ENCODE measurements at regions not wholly inside any gene's neighbourhood (a gene's known extent, or its start where the extent isn't known, plus 50 kb on each side); places are given as distances from the start of the nearest gene placed in this dataset.

DNA sequence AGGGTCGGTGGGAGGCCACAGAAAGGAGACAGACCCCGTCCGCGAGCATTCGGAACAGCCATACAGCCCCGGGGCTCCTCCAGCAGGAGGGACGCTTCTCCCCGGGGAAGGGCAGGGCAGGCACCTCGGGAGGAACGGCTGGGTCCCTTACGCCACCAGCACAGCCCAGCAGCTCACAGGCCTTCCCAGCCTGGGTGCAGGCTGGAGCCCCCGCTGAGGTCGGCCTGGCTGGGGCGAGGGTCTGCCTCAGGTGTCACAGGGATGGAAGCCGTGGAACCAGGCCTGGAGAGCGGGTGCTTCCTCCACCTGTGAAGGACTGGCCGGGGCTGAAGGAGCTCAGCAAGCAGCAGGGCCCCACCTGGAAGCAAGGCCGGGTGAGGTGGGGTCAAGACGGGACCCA, 732.3 kb downstream of the BRD1 start:
- TF ChIP-seq EZH2phosphoT487 (IDR thresholded peaks at IDR 0.05; ENCODE audit: unreplicated experiment), result no peak
- TF ChIP-seq, protein P1, sequence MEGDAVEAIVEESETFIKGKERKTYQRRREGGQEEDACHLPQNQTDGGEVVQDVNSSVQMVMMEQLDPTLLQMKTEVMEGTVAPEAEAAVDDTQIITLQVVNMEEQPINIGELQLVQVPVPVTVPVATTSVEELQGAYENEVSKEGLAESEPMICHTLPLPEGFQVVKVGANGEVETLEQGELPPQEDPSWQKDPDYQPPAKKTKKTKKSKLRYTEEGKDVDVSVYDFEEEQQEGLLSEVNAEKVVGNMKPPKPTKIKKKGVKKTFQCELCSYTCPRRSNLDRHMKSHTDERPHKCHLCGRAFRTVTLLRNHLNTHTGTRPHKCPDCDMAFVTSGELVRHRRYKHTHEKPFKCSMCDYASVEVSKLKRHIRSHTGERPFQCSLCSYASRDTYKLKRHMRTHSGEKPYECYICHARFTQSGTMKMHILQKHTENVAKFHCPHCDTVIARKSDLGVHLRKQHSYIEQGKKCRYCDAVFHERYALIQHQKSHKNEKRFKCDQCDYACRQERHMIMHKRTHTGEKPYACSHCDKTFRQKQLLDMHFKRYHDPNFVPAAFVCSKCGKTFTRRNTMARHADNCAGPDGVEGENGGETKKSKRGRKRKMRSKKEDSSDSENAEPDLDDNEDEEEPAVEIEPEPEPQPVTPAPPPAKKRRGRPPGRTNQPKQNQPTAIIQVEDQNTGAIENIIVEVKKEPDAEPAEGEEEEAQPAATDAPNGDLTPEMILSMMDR (conservative IDR thresholded peaks at IDR 0.05; ENCODE audit: low read depth in 2 of 2), result no peak
- TF ChIP-seq, protein P2, sequence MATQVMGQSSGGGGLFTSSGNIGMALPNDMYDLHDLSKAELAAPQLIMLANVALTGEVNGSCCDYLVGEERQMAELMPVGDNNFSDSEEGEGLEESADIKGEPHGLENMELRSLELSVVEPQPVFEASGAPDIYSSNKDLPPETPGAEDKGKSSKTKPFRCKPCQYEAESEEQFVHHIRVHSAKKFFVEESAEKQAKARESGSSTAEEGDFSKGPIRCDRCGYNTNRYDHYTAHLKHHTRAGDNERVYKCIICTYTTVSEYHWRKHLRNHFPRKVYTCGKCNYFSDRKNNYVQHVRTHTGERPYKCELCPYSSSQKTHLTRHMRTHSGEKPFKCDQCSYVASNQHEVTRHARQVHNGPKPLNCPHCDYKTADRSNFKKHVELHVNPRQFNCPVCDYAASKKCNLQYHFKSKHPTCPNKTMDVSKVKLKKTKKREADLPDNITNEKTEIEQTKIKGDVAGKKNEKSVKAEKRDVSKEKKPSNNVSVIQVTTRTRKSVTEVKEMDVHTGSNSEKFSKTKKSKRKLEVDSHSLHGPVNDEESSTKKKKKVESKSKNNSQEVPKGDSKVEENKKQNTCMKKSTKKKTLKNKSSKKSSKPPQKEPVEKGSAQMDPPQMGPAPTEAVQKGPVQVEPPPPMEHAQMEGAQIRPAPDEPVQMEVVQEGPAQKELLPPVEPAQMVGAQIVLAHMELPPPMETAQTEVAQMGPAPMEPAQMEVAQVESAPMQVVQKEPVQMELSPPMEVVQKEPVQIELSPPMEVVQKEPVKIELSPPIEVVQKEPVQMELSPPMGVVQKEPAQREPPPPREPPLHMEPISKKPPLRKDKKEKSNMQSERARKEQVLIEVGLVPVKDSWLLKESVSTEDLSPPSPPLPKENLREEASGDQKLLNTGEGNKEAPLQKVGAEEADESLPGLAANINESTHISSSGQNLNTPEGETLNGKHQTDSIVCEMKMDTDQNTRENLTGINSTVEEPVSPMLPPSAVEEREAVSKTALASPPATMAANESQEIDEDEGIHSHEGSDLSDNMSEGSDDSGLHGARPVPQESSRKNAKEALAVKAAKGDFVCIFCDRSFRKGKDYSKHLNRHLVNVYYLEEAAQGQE (IDR thresholded peaks at IDR 0.05; ENCODE audit: unreplicated experiment), result no peak
- no peak for TF ChIP-seq EZH2 (IDR thresholded peaks at IDR 0.05; ENCODE audit: low read depth, unreplicated experiment)
- TF ChIP-seq POLR2AphosphoS5 (IDR thresholded peaks at IDR 0.05; ENCODE audit: low read depth), result no peak
- TF ChIP-seq NANOG (IDR thresholded peaks at IDR 0.05; ENCODE audit: borderline replicate concordance), result no peak
- no peak for TF ChIP-seq JUNB (IDR thresholded peaks at IDR 0.05; ENCODE audit: unreplicated experiment)
- TF ChIP-seq CREB1 (CRISPR knock-in tag; IDR thresholded peaks at IDR 0.05; ENCODE audit: low read depth), result no peak
- TF ChIP-seq ZNF331 (CRISPR knock-in tag; IDR thresholded peaks at IDR 0.05; ENCODE audit: low read depth), result no peak
- no peak for TF ChIP-seq STAT1 (IDR thresholded peaks at IDR 0.05; ENCODE audit: unreplicated experiment)
- no peak for TF ChIP-seq ZNF114 (CRISPR knock-in tag; IDR thresholded peaks at IDR 0.05)

Measured in GM23338 (cell line).